Tongue (tissue), 1 donor: ENCODE measurements at regions not wholly inside any gene's neighbourhood (a gene's known extent, or its start where the extent isn't known, plus 50 kb on each side); places are given as distances from the start of the nearest gene placed in this dataset.
"Not testable (repeated sequence)": the region's sequence is repeated elsewhere in the genome, so short reads cannot be mapped to it uniquely, and the experiment has no call there.

Experiments
- DNase-seq: peaks from one replicate; pipeline ENCODE4 v3.0.0-alpha.2; 2015

GRCh38 chr11:121864660-121865059, 251.4 kb downstream of the BLID start:
- no peak for DNase-seq

GRCh38 chr11:121863126-121863525, 252.9 kb downstream of the BLID start:
- no peak for DNase-seq

- not testable (repeated sequence) for DNase-seq
Measured at GRCh38 chr11:121855138-121855537, 260.9 kb downstream of the BLID start.

DNA sequence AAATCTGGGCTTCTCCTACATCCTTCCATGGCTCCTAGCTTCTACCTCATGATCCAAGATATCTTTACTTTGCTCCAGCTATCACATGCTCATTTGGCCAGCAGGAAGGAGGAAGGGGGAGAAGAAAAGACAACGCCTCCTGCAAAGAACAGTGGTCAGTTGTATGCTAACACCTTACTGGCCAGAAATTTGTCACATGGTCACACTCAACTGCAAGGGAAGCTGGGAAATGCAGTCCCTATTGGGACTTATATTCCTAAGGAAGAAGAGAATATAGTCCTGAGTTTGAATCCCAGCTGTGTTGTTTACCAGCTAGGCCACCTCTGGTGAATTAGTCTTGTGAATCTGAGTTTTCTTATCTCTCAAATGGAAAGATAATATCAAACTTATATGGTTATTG, 272.0 kb downstream of the BLID start:
- DNase-seq, result no peak

- DNase-seq, result no peak
Measured at GRCh38 chr11:121842192-121842585, 273.8 kb downstream of the BLID start.

DNA sequence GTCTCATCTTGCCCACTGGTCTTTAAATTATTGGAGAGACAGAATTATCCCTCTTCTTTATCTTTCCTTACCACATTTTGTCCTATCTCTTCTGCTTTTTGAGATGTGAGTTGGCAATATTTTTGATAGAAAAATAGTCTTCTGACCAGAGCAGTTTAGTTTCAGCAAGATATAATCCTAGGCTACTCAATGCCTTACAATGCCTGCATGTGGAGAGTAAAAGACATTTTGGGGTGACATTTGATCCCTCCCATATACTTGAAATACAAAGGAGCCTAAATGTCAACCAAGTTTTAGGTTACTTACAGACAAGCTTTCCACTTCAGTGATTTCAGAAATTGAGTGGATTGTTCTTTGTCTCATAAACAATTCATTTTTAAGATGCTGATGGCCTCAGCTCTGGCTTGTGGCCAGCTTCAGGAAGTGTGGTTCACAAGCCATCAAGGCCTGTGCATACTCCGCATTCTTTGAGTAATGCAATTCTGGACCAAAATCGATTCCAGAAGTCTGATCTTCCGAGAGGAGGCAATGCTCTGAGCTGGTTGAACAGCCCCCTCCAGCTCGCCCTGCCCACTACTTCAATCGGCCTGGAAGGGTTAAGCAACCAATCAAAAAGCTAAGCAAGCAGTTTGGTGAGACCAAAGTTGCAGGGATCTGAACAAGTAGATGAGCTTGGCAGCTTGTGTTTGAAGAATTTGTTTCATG, 274.4 kb downstream of the BLID start:
- peak; percentile 55 for DNase-seq

- DNase-seq, result no peak
Measured at GRCh38 chr11:121839781-121840180, 276.2 kb downstream of the BLID start.

GRCh38 chr11:121838571-121838970, 277.4 kb downstream of the BLID start:
- no peak for DNase-seq

GRCh38 chr11:121833970-121834369, 282.0 kb downstream of the BLID start:
- no peak for DNase-seq

GRCh38 chr11:121829159-121829643, 286.8 kb downstream of the BLID start:
- no peak for DNase-seq

GRCh38 chr11:121814962-121815361, 301.1 kb downstream of the BLID start:
- DNase-seq, result no peak

DNA sequence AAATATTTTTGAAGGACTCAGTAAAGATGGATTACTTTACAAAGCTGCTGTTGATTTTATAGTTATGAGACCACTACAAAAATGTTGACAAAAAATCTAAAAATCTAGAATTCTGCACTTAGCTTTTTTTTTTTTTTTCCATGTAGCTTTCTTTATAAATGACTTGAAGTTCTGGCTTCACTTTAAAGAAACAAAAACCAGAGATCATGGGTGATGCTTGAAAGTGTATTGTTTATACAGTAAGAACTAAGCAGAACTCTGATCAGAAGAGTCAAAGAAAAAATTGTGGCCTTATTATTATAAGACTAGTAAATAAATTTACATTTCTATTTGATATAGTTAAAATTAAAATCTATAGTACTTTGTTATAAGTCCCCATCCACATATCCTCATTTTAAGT, 301.7 kb downstream of the BLID start:
- DNase-seq, result no peak

DNA sequence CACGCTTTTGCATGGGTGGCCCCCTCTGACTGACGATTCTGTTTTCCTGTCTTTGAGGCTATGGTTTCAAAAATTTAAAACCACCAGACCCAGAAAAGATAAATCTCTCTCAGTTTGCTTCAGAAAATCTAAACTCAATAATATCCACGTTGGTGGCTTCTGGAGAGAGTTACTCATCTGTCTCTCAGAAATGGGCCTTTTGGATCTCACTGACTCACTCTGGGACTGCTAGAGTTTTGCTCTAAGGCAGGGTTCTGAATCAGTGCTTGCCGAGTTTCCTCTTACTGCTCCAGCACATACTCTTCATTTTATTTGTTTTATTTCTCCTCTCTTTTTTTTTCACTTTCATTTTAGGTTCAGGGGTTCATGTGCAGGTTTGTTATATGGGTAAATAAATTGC, 305.7 kb downstream of the BLID start:
- no peak for DNase-seq

GRCh38 chr11:121808096-121808495, 307.9 kb downstream of the BLID start:
- no peak for DNase-seq

DNA sequence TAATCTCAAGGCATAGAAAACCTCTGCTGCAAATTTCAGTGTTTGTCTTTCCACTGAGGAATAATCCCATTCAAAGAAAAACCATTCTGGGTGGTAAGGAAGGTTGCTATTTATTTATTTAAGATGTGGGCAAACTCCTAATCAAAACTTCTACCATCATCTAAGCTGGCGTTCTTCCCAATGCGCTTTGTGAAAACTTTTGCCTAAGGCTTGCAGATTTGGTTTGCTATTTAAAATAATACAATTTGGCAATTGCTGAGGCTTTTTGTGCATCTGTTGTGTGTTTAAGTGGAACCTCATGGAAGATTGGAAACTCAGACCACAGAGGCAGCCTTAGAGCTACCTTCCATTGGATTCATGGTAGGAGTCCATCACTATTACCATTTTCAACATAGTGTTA, 309.0 kb downstream of the BLID start:
- no peak for DNase-seq

GRCh38 chr11:121802542-121802941, 313.5 kb downstream of the BLID start:
- peak; percentile 97 for DNase-seq

DNA sequence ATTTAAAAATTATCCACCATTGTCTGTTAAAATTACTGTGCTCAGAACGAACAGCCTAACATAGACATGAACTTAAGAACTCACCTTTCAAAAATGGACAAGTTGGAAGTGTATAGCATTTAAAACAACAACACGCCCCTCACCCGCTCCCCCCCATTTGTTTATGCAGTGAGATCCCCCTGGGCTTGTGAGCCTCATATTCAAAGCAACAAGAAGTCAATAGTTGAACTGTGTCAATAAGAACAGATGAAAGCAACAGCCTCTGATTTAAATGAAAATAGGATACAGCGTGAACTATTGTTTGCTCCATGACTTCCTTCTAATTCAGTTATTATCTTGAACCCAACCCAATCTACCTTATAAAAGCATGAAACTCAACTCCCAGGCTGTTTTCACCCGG, 314.2 kb downstream of the BLID start:
- no peak for DNase-seq

- no peak for DNase-seq
Measured at GRCh38 chr11:121801394-121801748, 314.6 kb downstream of the BLID start.

GRCh38 chr11:121800731-121801393, 315.2 kb downstream of the BLID start:
- peak; percentile 86 for DNase-seq

GRCh38 chr11:121800240-121800639, 315.8 kb downstream of the BLID start:
- DNase-seq, result no peak

DNA sequence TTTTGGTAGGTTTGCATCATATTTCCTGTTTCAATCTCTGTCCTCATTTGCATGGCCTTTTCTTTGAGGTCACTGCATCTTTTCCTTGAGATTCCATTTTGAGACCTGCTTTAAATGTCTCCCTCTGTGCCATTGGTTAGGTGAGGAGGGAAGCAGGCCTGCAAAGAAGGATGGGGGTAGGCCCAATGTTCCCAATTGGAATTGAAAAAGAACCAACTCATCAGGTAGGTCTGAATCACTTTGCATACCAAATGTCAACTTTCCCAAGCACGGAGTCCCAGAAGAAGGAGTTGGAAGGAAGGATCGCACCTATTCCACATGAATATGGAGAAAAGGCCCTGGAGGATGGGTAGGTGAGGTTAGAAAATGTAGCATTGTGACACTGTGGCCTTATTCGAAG, 318.5 kb downstream of the BLID start:
- no peak for DNase-seq

- no peak for DNase-seq
Measured at GRCh38 chr11:121795174-121795573, 320.8 kb downstream of the BLID start.

DNA sequence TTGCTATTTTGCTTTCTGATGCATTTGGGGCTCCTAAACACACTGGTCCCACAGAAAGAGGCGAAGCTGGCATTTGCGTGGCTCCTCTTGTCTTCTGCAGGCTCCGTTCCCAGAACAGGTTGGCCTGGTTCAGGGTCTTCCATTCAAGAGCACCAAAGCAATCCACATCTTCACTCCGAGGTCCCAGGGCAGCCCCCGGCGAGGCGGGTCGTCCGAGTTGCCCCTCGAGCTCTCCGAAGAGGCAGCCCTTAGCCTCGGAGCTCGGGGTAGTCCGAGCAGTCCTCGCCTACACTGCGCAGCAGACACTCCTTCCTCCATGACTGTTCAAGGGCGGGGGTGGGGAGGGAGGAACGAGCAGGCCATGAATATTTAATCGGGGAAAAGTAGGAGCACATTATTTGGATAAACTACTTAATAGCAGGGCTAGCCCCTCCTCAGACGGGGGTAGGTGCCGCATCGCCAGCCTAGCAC, 321.3 kb downstream of the BLID start:
- no peak for DNase-seq

DNA sequence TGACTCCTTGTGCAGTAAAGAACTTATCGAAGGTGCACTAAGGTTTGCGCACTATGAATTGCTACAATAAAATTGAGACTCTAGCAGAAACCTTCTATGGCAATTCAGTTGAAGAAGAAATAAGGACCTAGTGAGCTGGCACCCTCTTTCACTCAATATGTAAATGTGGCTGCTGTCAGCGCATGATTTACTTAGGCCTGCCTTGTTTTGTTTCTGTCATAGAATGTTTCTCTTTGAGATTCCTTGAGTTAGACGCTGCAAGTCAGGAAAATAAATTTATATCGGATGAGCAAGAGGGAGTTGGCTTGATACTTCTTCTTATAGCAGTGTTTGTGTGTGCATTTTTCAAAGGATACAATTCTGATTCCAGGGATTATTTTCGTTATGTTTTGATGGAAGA, 322.1 kb downstream of the BLID start:
- DNase-seq, result peak; percentile 31
